K562 (cell line): ENCODE measurements at regions not wholly inside any gene's neighbourhood (a gene's known extent, or its start where the extent isn't known, plus 50 kb on each side); places are given as distances from the start of the nearest gene placed in this dataset.

ENCODE experiments used
- ATAC-seq: fragments of 200-7000 bp; cut with Tn5 transposase; 3 replicates; pipeline ENCODE4 v1.9.1; 2020; ENCODE audit warnings: moderate library complexity
- BruUV-seq: library from RNA; stranded (reverse); fragments of 400-500 nt; replicated peaks from 2 replicates; lab custom pipeline; 2021; lab: Mats Ljungman, UMichigan
- CTCF ChIA-PET: fragments of 300-600 bp; formaldehyde crosslinking; extraction: SDS; loops from one replicate; lab custom pipeline; 2021; ENCODE audit warnings: low intra/inter-chr PET ratio; lab: Yijun Ruan, JAX
- POLR2A ChIA-PET: fragments of 300-600, 350-650 bp; sonication (Branson Sonifier 250); formaldehyde crosslinking; extraction: SDS; loops from one replicate; lab custom pipeline; 2021; ENCODE audit warnings: antibody characterized with exemption, inconsistent platforms; lab: Yijun Ruan, JAX
- DNase-seq, 4 experiments: peaks; one replicate each; pipeline versions ENCODE4 v3.0.0 to v3.0.0-alpha.2; 2011 to 2018; ENCODE audit warnings: low spot score in 3 of 4, mixed read lengths in 3 of 4; ENCODE audit errors: extremely low read depth in 1 of 4
- FAIRE-seq: peaks from 2 replicates; lab custom pipeline; 2011; peaks lifted over from hg19 to GRCh38; lab: Jason Lieb, UNC
- H2AFZ ChIP-seq: 2 replicates; pipeline ENCODE4 v1.6.0; 2011; ENCODE audit warnings: low read depth, low read length, control low read depth, inconsistent platforms
- H3K27ac ChIP-seq: fragments of 200-600 bp; 3 replicates; pipeline ENCODE4 v1.8.0; 2011; ENCODE audit warnings: low read depth, mild to moderate bottlenecking, control low read depth, inconsistent platforms, low read length, moderate library complexity, mixed read lengths; ENCODE audit errors: extremely low read depth
- H3K27me3 ChIP-seq, 2 experiments: fragments of 300-600 bp in 1 of 2; 2 replicates in 1 of 2; 3 replicates in 1 of 2; pipeline versions ENCODE4 v1.6.0 to v1.8.0; 2011; ENCODE audit warnings: inconsistent platforms in 2 of 2, low read length in 2 of 2, mild to moderate bottlenecking in 1 of 2, mixed read lengths in 1 of 2, moderate library complexity in 1 of 2; ENCODE audit not compliant: control insufficient read depth in 2 of 2, insufficient read depth in 2 of 2
- H3K36me3 ChIP-seq: fragments of 300-600 bp; 3 replicates; pipeline ENCODE4 v1.8.0; 2011; ENCODE audit warnings: mild to moderate bottlenecking, low read length, inconsistent platforms; ENCODE audit not compliant: control insufficient read depth, insufficient read depth
- H3K4me1 ChIP-seq, 2 experiments: fragments of 200-600 bp in 1 of 2; replicated peaks in 1 of 2; 2 replicates in 1 of 2; 3 replicates in 1 of 2; pipeline versions ENCODE4 v1.5.1 to v1.8.0; 2011; ENCODE audit warnings: inconsistent platforms in 2 of 2, low read length in 2 of 2, mild to moderate bottlenecking in 1 of 2, mixed read lengths in 1 of 2, moderate library complexity in 1 of 2; ENCODE audit not compliant: control insufficient read depth in 2 of 2, insufficient read depth in 2 of 2
- H3K4me2 ChIP-seq: 2 replicates; pipeline ENCODE4 v1.6.1; 2011; ENCODE audit warnings: low read length, control low read depth, inconsistent platforms, mixed read lengths; ENCODE audit not compliant: insufficient read depth
- H3K4me3 ChIP-seq: fragments of 200-600 bp; sonication (generic), shearing (Covaris generic); 2 replicates; pipeline ENCODE4 v1.5.1; 2016; ENCODE audit warnings: control low read depth, inconsistent platforms
- H3K79me2 ChIP-seq: fragments of 200-600 bp; 3 replicates; pipeline ENCODE4 v1.8.0; 2011; ENCODE audit warnings: low read length, inconsistent platforms; ENCODE audit not compliant: control insufficient read depth, insufficient read depth
- H3K9ac ChIP-seq, 2 experiments: 2 replicates each; pipeline versions ENCODE4 v1.6.0 to v1.6.1; 2011; ENCODE audit warnings: low read depth in 2 of 2, low read length in 2 of 2, control low read depth in 1 of 2, inconsistent platforms in 1 of 2, mild to moderate bottlenecking in 1 of 2, mixed read lengths in 1 of 2; ENCODE audit not compliant: insufficient read depth in 1 of 2
- H3K9me1 ChIP-seq: one replicate; pipeline ENCODE4 v1.6.0; 2011; ENCODE audit warnings: inconsistent platforms, mild to moderate bottlenecking, low read length, moderate library complexity; ENCODE audit not compliant: control insufficient read depth, insufficient read depth
- H3K9me3 ChIP-seq: replicated peaks from 2 replicates; pipeline ENCODE4 v1.5.1; 2011; ENCODE audit warnings: low read depth, low read length, inconsistent platforms; ENCODE audit not compliant: control insufficient read depth, insufficient read depth
- H4K20me1 ChIP-seq: replicated peaks from 2 replicates; pipeline ENCODE4 v1.6.1; 2011; ENCODE audit warnings: low read length, inconsistent platforms, mixed read lengths; ENCODE audit not compliant: control insufficient read depth, insufficient read depth
- ILK ChIP-seq: fragments of 450-650 bp; IDR thresholded peaks from 2 replicates; pipeline ENCODE4 v1.6.1; 2016; ENCODE audit warnings: missing genetic modification characterization, low read depth, mild to moderate bottlenecking, missing compliant biosample characterization, moderate library complexity, borderline replicate concordance
- NFIC ChIP-seq: fragments of 450-650 bp; IDR thresholded peaks from 2 replicates; pipeline ENCODE4 v1.6.1; 2017; ENCODE audit warnings: mild to moderate bottlenecking, inconsistent platforms
- ZFP36 ChIP-seq: fragments of 150-350 bp; IDR thresholded peaks from 2 replicates; pipeline ENCODE4 v1.6.1; 2018; ENCODE audit warnings: low read length, low read depth; ENCODE audit not compliant: partially characterized antibody
- ZNF431 ChIP-seq: sonication (generic); formaldehyde crosslinking; IDR thresholded peaks from 2 replicates; pipeline ENCODE4 v1.8.0; 2022; ENCODE audit warnings: mild to moderate bottlenecking, missing genetic modification reagents
- ZNF551 ChIP-seq: fragments of 250-450 bp; sonication (Bioruptor Pico); IDR thresholded peaks from 2 replicates; pipeline ENCODE4 v1.5.0; 2021; ENCODE audit warnings: mild to moderate bottlenecking, moderate library complexity
- WGBS: fragments of 100-300 bp; shearing (Covaris generic); methylation state at CpG from one replicate; pipeline ENCODE4 v1.1.6; 2016; ENCODE audit warnings: low coverage, mixed read lengths; ENCODE audit not compliant: insufficient coverage; ENCODE audit errors: missing lambda C conversion rate; 5-methylcytosine and 5-hydroxymethylcytosine counted together
- in situ Hi-C: fragments of 300-500 bp; cut with MboI; formaldehyde crosslinking; loops from 4 replicates; pipeline ENCODE4 v1.15.0; 2018; ENCODE audit warnings: inconsistent platforms, mixed read lengths
- intact Hi-C: fragments of 100-400 bp; cut with micrococcal nuclease; formaldehyde crosslinking; loops from 2 replicates; pipeline ENCODE4 v1.14.2; 2022

GRCh38 chr17:68190495-68190894, 57.3 kb upstream of the AMZ2 start:
- Histone ChIP-seq H4K20me1 (no peaks in the 10 kb centered on the region), H2AFZ (no peak overlapping the region), H3K9me1 (no peaks in the 10 kb centered on the region), H3K79me2 (no peaks in the 10 kb centered on the region), H3K4me3 (no peak overlapping the region), H3K4me1 (no peaks in the 10 kb centered on the region), H3K4me2 (no peak overlapping the region), H3K27ac (no peak overlapping the region), H3K27me3 (peaks cover 0 to 6% of the 10 kb centered on the region in 2 experiments; a peak in 2 of 5 replicates), H3K9ac (no peak overlapping the region), H3K9me3 (no peaks in the 10 kb centered on the region), H3K36me3 (no peaks in the 10 kb centered on the region)
- ChIA-PET POLR2A (no interaction called here), CTCF (no interaction called here)
- in situ Hi-C loops: no loop called here
- BruUV-seq: no TSS peak
- TF ChIP-seq ZFP36: peak; percentile 64
- TF ChIP-seq ZNF431 (CRISPR knock-in tag): peak; percentile 97
- TF ChIP-seq ZNF551 (CRISPR knock-in tag): no peak
- intact Hi-C loops: no loop called here
- ATAC-seq: no peak
- FAIRE-seq: no peak
- DNase-seq: no peak
- WGBS: 5% methylated on average over 4 of the region's 4 CpGs

DNA sequence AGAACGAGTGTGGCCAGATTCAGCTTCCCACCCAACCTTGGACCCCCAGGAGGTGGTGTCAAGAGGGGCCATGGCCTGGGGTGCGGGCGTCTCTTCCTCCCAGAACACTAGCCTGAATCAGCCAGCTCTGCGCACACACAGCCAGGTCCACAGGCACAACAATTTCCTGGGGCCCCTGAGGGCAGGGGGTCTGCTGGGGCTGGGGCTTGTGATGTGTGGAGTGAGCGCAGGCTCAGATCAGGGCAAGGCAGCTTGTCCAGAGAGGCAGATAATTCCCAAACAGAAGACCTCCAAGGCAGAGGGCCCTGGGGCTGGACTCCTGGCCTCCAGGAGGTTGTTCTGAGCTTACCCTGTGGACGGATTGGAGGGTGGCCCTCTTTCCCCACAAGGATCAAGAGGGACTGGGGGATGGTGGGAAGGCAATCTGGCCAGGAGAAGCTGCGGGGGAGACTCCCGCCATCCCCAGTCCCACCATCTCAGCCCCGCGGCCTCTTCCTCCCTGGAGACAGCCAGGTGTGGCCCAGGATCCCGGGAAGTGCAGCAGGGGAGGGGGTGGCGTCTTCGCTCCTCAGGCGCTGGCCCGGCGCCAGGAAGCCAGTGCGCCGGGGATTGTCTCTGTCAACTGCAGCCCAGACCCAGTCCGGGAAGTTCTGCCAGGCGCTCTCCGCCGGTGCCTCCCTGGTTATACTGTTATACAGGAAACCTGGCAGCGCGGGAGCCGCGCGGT, 52.0 kb upstream of the AMZ2 start:
- Histone ChIP-seq H3K27me3 (peaks cover 9 to 43% of the 10 kb centered on the region in 2 experiments; a peak in 3 of 5 replicates), H2AFZ (no peak overlapping the region), H3K9me3 (no peaks in the 10 kb centered on the region), H3K27ac (no peak overlapping the region), H3K4me2 (no peak overlapping the region), H3K4me3 (no peak overlapping the region), H3K79me2 (no peaks in the 10 kb centered on the region), H4K20me1 (no peaks in the 10 kb centered on the region), H3K9me1 (no peaks in the 10 kb centered on the region), H3K4me1 (peaks cover 0 to 33% of the 10 kb centered on the region in 2 experiments; a peak in 2 of 5 replicates), H3K36me3 (no peaks in the 10 kb centered on the region), H3K9ac (no peak overlapping the region)
- FAIRE-seq (no peak), ATAC-seq (no peak), DNase-seq (no peak)
- 5% methylated on average over 15 of the region's 27 CpGs for WGBS
- BruUV-seq: no TSS peak
- POLR2A ChIA-PET: interaction anchor here (1.0 kb wide), 1 partner anchor 10 kb away, joined by 3 read pairs; no protein-coding TSS in a partner anchor
- peak; percentile 76 for TF ChIP-seq NFIC
- no peak for TF ChIP-seq ILK (tag)
- intact Hi-C loops: no loop called here
- CTCF ChIA-PET: no interaction called here
- in situ Hi-C loops: no loop called here
